HUDEP-2 (cell line): ENCODE measurements at regions not wholly inside any gene's neighbourhood (a gene's known extent, or its start where the extent isn't known, plus 50 kb on each side); places are given as distances from the start of the nearest gene placed in this dataset.

Experiments
- DNase-seq, 76 experiments: peaks; one replicate each; lab custom pipeline; 2025; ENCODE audit not compliant: unreplicated experiment in 76 of 76; lab: John Stamatoyannopoulos, UW

DNA sequence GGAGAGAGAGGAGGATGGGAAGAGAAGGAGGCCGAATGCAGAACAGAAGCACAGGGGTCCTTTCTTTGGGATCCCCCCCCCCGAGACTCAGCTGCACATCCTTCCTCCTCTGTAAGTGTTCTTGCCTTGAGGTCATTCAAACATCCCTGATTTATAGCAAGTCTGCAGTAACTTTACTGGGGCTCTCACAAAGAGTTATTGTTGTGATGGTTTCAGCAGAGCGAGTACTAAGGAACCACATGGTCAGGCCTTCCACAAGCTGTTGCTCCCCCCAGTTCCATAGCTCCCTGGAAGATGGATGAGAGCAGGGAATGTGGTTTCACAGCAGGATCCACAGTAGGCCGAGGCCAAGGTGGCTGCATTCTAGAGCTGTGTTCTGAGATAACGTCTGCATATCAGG lies 351.4 kb upstream of the CDH4 start:
- DNase-seq = no peak

DNA sequence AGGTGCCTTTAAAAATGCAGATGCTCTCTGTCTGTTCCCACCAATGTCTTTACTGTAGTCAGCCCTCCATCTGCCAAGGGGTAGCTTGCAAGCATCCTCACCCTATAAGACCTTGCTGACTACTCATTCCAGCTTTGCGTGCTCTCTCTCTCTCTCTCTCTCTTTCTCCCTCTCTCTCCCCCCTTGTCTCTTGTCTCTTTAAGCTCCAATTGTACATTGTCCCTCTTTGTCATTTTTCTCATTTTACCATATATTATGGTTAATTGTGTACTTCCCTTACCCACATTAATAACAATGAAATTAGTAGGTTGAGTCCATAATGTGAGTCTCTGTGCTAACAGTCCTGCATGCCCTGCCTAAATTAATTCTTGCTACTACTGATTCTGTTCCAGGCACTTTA lies 350.2 kb upstream of the CDH4 start:
- DNase-seq = no peak

DNA sequence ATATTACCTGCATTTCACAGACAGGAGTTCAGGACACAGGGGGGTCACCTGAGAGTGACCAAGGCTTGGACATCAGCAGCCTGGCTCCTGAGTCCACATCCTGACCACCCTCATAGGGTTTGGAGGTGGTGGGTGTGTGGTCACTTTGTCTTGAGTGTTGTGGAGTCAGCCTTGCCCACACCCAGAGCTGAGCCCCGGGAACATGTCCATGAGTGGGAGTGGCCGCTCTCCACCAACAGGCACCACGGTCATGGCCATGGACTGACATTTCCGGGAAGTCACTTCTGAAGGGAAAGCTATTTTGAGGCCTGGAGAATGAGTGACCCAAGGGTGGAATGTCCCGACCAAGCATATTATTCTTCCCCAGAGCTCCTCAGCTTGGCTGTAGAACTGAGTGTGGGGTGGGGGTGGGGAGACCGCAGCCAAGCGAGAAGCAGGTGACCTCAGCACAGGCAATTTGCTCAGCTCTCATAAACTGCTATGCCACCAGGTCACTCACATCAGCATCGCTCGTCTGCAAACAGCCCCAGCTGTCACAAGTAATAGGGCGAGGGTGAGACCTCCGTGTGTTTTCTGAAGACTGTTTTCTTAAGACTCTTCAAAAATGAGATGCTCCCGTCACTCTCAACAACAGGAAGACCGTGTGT lies 348.6 kb upstream of the CDH4 start:
- DNase-seq = no peak

DNA sequence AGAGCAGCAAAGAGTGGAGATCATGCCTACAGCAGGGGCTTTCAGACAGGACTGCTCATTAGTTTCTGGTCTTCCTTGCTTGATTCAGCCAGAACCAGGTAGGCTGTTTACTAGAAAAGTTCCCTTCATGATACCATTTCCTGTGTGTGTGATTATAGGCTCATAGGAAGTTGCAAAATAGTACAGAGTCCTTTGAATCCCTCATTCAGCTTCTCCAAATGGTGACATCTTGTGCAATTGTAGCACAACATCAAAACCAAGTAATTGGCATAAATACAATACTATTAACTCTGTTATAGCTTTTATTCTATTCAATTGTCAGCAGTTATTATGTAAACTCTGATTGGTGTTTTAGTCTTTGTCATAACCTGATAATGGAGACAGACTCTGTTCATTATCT lies 347.3 kb upstream of the CDH4 start:
- no peak for DNase-seq

DNA sequence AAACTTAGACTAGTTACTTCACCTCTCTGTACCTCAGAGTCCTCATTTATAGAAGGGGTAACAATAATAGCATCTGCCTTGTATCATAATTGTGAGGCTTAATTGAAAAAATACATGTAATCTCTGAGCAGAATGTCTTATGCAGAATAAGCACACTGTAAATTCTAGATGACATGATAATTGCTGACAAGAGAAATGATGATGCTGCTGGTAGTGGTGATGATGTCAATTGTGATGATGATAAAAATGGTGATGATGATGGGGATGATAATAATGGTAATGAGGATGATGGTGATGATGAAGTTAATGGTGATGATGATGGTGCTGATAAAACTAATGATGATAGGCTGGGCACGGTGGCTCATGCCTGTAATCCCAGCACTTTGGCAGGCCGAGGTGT lies 346.1 kb upstream of the CDH4 start:
- no peak for DNase-seq

DNA sequence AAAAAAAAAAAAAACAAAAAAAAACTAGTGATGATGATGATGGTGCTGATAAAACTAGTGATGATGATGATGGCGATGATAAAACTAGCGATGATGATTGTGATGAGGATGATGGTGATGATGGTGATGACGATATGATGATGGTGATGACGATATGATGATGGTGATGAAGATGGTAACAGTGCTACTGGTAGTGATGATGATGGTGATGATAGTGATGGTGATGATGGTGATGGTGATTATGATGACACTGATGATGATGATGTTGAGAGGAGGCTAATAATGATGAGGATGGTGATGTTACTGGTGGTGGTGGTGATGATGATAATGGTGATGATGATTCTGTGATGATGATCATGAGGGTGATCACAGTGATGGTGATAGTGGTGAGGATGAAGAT lies 345.5 kb upstream of the CDH4 start:
- DNase-seq = no peak

DNA sequence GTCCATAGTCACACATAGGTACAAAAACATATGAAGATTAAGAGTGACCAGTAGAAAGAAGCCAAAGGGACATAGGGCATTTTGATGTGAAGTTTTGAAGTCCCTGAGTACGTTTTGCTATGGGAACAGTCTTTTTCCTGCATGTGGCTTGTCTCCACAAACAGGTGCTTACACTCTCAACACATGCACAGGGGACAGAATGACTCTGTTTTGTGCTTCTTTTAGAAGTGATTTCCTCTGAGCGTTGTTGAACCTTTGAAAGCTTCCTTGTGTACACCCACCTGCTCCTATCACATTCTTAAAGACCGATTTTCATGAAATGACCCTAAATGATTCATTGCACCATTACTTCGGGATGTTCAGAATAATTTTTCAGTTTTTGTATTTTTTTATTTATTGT lies 338.8 kb upstream of the CDH4 start:
- DNase-seq = no peak

DNA sequence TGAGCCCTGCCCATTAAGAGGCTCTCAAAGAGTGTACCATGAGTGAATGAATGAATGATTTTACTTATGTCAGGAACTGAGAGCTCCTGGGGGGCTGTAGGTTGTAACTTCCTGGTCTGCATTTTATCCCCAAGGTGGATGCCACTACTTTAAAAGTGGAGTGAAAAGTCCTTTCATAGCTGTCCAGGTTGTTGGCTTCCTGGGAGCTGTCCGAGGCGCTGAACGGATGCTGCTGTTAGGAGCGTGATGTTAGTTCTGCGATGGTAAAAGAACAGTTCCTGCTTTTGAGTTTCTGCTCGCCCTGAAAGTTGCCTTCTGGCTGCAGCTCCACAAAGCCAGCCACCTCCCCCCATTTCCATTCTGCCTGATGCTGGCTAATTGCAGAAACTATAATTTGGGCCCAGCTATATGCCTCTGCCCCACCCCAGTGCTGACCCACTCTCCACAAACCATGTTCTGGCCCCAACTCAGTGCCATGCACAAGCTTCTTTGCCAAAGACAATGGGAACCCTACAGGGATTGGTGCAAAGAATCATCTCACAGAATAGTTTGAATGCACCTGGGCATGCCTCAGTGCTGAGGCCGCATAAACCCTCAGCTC lies 330.9 kb upstream of the CDH4 start:
- no peak for DNase-seq

DNA sequence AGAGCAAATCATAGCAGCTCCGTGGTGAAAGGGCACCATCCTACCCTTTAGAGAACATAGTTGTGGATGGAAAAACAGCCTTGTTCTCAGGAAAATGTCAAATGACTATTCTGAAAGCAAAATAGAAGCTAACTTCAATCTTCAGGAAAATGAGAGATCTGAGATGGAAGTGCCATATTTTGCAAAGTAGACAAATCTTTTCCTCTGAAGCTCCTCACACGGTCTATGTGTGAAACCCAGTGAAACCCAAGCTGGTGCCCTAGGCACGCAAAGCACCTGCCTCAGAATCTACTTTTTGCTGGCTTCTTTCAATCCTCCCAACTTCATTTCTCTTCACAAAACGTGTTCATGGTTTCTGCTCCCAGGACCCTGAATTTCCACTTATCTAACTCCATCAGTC lies 325.2 kb upstream of the CDH4 start:
- no peak for DNase-seq

DNA sequence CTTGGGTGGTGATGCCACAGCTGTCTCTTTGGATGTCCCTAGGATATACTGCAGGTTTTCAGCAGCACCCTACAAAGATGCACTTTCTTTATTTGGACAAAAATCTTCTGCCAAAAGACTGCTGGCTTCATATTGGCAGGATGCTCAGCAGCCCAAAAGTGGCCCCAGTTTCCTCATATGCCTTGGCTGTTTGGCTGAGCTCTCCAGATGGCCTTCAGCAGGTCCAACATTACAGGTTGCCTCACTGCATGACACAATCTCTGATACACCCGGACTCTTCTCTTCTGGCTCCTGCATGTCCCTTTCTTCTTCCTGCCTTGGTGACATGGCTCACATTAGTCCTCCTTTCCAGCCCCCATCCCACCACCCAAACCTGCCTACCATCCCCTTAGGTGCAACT lies 323.7 kb upstream of the CDH4 start:
- no peak for DNase-seq

DNA sequence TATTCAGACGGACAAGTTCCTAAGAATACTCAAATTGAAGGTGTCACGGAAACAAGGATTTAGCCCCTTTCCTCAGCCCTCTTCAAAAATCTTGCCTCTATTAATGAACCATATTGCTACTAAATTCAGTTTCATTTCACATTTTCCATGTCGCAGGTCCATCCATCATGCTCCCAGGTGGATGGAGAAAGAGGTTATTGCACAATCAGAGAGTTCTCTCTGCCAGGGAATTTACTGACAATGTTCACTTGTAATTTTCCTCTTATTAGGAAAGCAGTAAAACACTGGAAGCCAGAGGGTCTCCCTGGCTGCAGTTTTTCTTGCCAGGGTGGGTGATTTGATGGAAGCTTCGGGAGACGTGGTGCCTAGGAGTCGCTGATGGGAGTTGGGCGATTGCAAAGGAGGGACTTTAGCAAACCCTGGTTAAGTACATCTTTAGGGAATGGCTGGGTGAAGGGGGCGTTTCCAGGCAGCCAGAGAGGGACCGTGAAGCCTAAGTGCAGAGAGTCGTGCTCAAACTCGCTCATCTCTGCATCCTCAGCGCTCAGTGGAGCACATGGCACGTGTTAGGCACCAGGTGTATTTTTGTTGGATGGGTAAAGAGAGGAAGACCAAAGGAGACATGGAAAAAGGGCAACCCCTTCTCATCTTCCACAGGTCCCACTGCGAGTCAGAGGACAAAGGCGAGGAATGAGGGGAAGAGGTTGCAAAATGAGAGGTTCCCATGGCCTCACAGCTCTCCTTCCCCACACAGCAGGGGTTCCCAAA lies 321.9 kb upstream of the CDH4 start:
- no peak for DNase-seq

DNA sequence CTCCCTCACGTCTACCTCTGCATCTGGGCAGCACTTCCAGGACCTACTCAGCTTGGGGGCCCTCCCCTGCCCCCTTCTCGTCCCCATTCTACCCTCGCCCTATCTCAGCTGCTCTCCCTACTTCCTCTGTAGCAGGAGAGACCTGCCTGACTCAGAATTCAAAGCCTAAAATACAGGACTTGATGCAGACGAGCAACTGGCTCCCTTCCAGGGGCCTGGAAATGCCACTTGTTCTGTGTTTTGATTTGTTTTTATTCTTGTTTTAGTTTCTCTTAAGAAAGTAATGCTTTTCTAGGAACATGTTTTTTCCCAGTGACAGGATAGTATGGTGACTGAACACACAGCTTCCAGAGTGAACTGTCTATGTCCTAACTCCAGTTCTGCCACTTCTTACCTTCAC lies 320.4 kb upstream of the CDH4 start:
- DNase-seq = no peak

DNA sequence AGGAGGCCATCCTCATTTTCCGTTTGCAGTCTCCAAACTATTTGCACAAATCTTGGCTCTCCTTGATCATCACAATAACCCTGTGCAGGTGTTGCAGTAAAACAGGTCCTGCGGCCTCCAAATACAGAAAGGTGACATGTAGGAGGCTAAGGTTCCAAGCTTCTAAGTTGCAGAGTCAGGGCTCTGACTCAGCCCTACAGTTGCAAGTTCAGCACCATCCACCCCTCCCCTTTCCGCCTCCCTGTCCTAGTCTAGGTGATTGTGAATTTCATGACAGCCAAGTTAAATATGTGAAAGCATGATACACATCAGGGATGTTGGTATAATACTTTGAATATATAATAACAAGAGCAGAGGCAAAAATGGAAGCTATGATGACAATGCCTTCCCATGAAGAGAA lies 317.3 kb upstream of the CDH4 start:
- no peak for DNase-seq

DNA sequence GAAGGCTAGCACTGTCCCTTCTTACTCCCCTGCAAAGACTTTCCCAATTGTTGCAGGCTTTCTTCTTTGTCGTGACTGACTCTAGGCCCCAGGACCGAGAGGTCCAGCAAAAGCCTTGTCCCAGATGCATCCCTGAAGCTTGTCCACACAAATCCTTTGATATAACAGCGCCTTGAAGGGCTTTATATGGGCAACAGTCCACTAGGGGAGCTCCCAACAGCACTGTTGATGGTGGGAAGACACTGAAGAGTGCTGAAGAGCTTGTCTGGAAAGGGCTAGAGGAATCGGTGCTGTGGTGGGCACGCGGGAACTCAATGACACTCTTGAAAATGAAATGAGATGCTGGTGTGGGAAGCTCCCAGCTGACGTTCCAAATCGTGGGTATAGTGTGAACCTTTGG lies 316.1 kb upstream of the CDH4 start:
- DNase-seq = no peak

DNA sequence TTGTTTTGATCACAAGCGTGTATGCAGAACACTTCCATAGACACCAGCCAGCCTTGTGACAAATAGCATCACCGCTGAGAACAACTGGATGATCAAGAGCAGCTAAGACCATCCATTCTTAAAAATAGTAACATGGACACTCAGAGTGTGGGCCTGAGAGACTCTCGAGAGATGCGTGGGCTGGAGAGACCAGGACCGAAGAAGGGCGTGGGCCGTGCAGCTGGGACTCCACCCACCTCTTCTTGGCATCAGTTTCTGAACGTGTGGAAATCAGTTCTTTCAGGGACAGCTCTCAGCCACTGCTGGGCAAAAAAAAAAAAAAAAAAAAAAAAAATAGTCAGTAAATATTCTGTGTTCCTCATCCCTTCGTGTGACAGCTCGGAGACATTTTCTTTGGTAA lies 314.5 kb upstream of the CDH4 start:
- peak in 11 of 76 experiments; percentile 0 to 20 (median 4) for DNase-seq

DNA sequence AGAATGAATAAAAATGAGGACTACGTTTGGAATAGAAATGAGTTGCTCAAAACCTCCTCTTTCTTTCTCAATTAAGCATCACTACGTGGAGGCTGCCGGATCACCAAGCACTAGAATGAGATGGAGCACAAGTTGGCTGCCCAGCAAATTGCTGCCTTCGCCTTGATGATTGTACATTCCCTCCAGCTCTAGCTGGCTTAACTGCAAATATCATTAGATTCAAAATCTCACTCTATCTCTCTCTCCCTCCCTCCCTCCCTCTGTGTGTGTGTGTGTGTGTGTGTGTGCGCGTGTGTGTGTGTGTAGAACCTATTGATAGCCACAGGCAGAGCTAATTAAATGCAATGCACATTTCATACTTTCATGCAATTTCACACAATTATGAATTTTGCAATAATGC lies 310.7 kb upstream of the CDH4 start:
- no peak for DNase-seq

DNA sequence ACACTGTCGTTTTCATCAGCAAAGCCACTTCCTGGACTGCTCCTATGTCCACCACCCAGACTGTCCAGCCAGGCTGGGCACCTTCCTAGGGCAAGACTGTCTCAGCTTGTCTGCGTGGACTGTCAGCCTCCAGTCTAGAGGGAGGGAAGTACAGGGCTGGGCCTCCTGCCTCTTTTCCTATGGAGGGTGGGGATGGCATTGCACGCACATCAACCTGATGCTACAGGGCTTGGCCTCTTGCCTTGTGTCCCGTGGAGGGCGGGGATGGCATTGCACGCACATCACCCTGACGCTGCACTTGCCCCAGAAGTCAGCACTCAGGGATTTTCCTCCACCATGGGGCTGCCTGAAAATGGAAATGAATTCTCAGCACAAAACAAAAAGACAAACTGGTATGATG lies 304.2 kb upstream of the CDH4 start:
- no peak for DNase-seq

DNA sequence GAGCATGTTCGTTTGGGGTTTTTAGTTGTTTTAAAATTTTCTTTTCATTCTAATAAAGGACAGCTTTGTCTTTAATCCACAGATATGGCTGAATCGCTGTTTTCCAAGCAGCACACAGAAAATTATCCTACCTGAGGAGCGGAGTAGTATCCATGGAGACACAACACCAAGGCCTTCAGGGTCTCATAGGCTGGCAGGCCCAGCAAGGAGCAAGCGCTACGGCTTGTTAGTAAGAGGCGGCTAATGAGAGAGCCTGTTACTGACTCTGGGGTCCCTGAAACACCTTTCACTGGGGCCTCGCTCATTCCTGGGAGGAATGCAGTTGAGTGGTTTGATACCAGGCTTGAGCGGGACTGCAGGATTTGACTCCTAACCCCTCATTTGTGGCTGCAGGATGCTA lies 303.8 kb upstream of the CDH4 start:
- DNase-seq = no peak

DNA sequence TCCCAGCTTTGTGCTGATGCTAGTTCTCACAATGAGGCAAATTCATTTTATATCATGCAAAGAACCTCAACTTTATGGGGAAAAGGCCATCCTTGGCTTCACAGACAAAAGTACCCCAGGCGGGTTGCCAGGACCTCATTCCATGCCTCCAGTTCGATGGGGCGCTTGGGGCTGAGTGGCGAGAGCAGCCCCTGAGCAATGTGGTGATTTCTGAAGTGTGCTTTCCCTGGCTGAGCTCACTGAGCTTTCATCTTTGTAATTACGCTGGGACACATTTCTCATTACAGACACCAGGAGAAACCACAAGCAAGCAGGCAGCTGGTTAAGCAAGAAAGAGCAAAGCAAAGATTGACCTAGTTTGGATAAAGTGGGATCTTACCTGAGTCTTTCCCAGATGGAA lies 301.5 kb upstream of the CDH4 start:
- DNase-seq = no peak

DNA sequence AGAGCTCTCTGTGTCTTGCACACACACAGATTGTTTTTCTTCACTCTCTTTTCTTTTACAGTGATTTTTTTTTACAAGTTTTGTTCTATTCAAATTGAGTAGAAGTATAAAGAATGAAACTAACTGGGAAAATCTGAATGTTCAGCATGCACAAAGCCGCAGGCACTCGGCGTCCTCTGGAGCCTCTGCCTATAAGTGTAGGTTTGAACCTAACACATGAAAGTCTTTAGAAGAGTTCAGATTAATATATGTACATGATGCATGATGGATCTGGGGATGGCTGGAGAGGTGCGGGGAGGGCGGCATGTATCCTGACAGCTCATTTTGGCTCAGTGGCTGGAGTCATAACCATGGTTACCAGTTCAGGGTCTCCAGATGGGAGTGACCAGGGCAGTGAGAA lies 301.1 kb upstream of the CDH4 start:
- no peak for DNase-seq

DNA sequence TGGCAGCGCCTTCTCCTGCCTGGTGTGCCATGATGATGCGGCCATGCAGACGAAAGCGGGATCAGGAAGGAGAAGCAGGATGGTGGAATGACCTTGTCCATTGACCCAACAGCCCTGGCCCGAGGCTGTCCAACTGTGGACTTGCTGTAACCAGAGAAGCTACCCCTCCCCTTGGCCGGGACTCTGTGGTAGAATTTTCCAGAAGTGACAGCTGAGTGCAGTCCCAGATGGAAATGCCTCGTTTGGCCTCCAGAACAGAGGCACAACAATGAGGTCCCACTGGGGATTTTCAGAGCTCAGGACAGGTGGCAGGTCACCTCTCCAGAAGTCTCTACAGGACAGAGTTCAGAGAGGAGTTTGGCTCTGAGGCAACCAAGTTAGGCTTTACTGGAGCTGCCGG lies 299.2 kb upstream of the CDH4 start:
- DNase-seq = no peak

DNA sequence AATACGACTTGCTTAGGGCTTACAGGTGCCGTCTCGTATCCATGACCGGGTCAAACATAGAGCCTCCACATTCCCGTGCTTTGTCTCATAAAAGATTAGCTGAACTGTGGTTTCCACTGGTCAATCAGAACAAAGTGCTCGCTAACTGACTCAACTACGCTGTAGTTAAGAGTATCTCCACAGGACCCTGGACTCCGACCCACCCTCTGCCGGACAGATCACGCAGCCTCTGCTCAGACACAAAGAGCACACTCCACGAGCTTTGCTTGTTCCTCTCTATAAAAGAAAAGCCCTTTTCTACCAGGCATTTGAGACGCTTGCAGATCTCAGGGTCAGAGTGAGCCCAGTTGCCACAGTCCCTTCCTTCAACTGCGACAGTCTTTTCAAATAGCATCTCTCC lies 298.7 kb upstream of the CDH4 start:
- DNase-seq = no peak
